Liver (tissue), 8 donors: ENCODE measurements at regions not wholly inside any gene's neighbourhood (a gene's known extent, or its start where the extent isn't known, plus 50 kb on each side); places are given as distances from the start of the nearest gene placed in this dataset.
"Not testable (repeated sequence)": the region's sequence is repeated elsewhere in the genome, so short reads cannot be mapped to it uniquely, and the experiment has no call there.

ENCODE experiments used
- DNase-seq: peaks from one replicate; pipeline ENCODE4 v3.0.0-alpha.2; 2017; ENCODE audit warnings: low spot score
- H3K27ac ChIP-seq, 2 donors: one replicate each; pipeline ENCODE4 v1.7.0; 2013; ENCODE audit warnings: inconsistent platforms in 2 of 2, low read length in 2 of 2, control low read depth in 1 of 2, low read depth in 1 of 2, mild to moderate bottlenecking in 1 of 2
- H3K27me3 ChIP-seq, 4 donors: one replicate each; pipeline versions ENCODE4 v1.6.1 to v1.7.0; 2013; ENCODE audit warnings: low read length in 3 of 4, inconsistent platforms in 1 of 4, mild to moderate bottlenecking in 1 of 4, moderate library complexity in 1 of 4; ENCODE audit not compliant: control insufficient read depth in 4 of 4, insufficient read depth in 4 of 4
- H3K36me3 ChIP-seq, 4 donors: one replicate each; pipeline versions ENCODE4 v1.6.1 to v1.7.0; 2013; ENCODE audit warnings: low read length in 3 of 4, mild to moderate bottlenecking in 3 of 4, low read depth in 1 of 4, moderate library complexity in 1 of 4; ENCODE audit not compliant: control insufficient read depth in 4 of 4, insufficient read depth in 3 of 4
- H3K4me1 ChIP-seq, 4 donors: one replicate each; pipeline versions ENCODE4 v1.6.1 to v1.7.0; 2013; ENCODE audit warnings: low read length in 3 of 4, mild to moderate bottlenecking in 3 of 4, moderate library complexity in 1 of 4; ENCODE audit not compliant: control insufficient read depth in 4 of 4, insufficient read depth in 4 of 4
- H3K4me3 ChIP-seq, 3 donors: one replicate each; pipeline versions ENCODE4 v1.6.1 to v1.7.0; 2013; ENCODE audit warnings: low read length in 3 of 3, control low read depth in 1 of 3, low read depth in 1 of 3, mild to moderate bottlenecking in 1 of 3
- H3K9ac ChIP-seq, 2 donors: one replicate each; pipeline ENCODE4 v1.7.0; 2013; ENCODE audit warnings: low read length in 2 of 2, mild to moderate bottlenecking in 2 of 2, moderate library complexity in 2 of 2, control low read depth in 1 of 2, low read depth in 1 of 2
- H3K9me3 ChIP-seq, 4 donors: one replicate each; pipeline versions ENCODE4 v1.6.1 to v1.7.0; 2013; ENCODE audit warnings: low read length in 3 of 4; ENCODE audit not compliant: control insufficient read depth in 4 of 4
- CTCF ChIP-seq: fragments of 150-350 bp; IDR thresholded peaks from 2 replicates; pipeline ENCODE4 v1.5.1; 2017; ENCODE audit warnings: improper control_type of control experiment, low read depth, low read length; ENCODE audit not compliant: missing input control
- EGR1 ChIP-seq, 2 donors: IDR thresholded peaks; 2 replicates each; pipeline ENCODE4 v1.6.1; 2016 to 2018; ENCODE audit warnings: antibody characterized with exemption in 2 of 2, low read depth in 2 of 2
- FOXA1 ChIP-seq: IDR thresholded peaks from 2 replicates; pipeline ENCODE4 v1.6.1; 2016; ENCODE audit warnings: antibody characterized with exemption
- GABPA ChIP-seq, 2 donors: IDR thresholded peaks in 1 of 2; conservative IDR thresholded peaks in 1 of 2; 2 replicates each; pipeline ENCODE4 v1.6.1; 2016; ENCODE audit warnings: antibody characterized with exemption in 2 of 2, mild to moderate bottlenecking in 1 of 2, moderate library complexity in 1 of 2
- HNF4A ChIP-seq, 2 donors: conservative IDR thresholded peaks; 2 replicates each; pipeline ENCODE4 v1.6.1; 2016; ENCODE audit warnings: antibody characterized with exemption in 2 of 2, mild to moderate bottlenecking in 2 of 2
- HNF4G ChIP-seq: IDR thresholded peaks from 2 replicates; pipeline ENCODE4 v1.6.1; 2016; ENCODE audit warnings: antibody characterized with exemption
- JUND ChIP-seq, 2 donors: IDR thresholded peaks; 2 replicates each; pipeline ENCODE4 v1.6.1; 2016; ENCODE audit warnings: antibody characterized with exemption in 2 of 2
- NR2F2 ChIP-seq: IDR thresholded peaks from 2 replicates; pipeline ENCODE4 v1.6.1; 2016; ENCODE audit warnings: antibody characterized with exemption
- RAD21 ChIP-seq, 2 donors: IDR thresholded peaks; 2 replicates each; pipeline ENCODE4 v1.6.1; 2016; ENCODE audit warnings: antibody characterized with exemption in 2 of 2, mild to moderate bottlenecking in 2 of 2
- RXRA ChIP-seq, 2 donors: IDR thresholded peaks; 2 replicates each; pipeline ENCODE4 v1.6.1; 2017 to 2018; ENCODE audit warnings: antibody characterized with exemption in 2 of 2, mild to moderate bottlenecking in 1 of 2
- SP1 ChIP-seq: IDR thresholded peaks from 2 replicates; pipeline ENCODE4 v1.6.1; 2018; ENCODE audit warnings: antibody characterized with exemption, mild to moderate bottlenecking
- TAF1 ChIP-seq: conservative IDR thresholded peaks from 2 replicates; pipeline ENCODE4 v1.6.1; 2016; ENCODE audit warnings: antibody characterized with exemption, mild to moderate bottlenecking
- YY1 ChIP-seq: IDR thresholded peaks from 2 replicates; pipeline ENCODE4 v1.6.1; 2016; ENCODE audit warnings: antibody characterized with exemption, mild to moderate bottlenecking
- WGBS: extraction: QIAGEN DNeasy Blood & Tissue Kit; methylation state at CpG from one replicate; pipeline ENCODE4 v1.1.7; 2013; 5-methylcytosine and 5-hydroxymethylcytosine counted together
- TF ChIP-seq, protein P1 (sequence below): IDR thresholded peaks from 2 replicates; pipeline ENCODE4 v1.6.1; 2016; ENCODE audit warnings: antibody characterized with exemption, mild to moderate bottlenecking
- TF ChIP-seq, protein P2 (sequence below): IDR thresholded peaks from 2 replicates; pipeline ENCODE4 v1.6.1; 2016; ENCODE audit warnings: antibody characterized with exemption
- TF ChIP-seq, protein P3 (sequence below): IDR thresholded peaks from 2 replicates; pipeline ENCODE4 v1.6.1; 2016; ENCODE audit warnings: antibody characterized with exemption
- donor health status: healthy.
- donor health status: healthy.
- donor health status: healthy.
- donor health status: healthy.
- donor health status: healthy.

- TF ChIP-seq, protein P1, sequence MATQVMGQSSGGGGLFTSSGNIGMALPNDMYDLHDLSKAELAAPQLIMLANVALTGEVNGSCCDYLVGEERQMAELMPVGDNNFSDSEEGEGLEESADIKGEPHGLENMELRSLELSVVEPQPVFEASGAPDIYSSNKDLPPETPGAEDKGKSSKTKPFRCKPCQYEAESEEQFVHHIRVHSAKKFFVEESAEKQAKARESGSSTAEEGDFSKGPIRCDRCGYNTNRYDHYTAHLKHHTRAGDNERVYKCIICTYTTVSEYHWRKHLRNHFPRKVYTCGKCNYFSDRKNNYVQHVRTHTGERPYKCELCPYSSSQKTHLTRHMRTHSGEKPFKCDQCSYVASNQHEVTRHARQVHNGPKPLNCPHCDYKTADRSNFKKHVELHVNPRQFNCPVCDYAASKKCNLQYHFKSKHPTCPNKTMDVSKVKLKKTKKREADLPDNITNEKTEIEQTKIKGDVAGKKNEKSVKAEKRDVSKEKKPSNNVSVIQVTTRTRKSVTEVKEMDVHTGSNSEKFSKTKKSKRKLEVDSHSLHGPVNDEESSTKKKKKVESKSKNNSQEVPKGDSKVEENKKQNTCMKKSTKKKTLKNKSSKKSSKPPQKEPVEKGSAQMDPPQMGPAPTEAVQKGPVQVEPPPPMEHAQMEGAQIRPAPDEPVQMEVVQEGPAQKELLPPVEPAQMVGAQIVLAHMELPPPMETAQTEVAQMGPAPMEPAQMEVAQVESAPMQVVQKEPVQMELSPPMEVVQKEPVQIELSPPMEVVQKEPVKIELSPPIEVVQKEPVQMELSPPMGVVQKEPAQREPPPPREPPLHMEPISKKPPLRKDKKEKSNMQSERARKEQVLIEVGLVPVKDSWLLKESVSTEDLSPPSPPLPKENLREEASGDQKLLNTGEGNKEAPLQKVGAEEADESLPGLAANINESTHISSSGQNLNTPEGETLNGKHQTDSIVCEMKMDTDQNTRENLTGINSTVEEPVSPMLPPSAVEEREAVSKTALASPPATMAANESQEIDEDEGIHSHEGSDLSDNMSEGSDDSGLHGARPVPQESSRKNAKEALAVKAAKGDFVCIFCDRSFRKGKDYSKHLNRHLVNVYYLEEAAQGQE = no peak
- TF ChIP-seq TAF1 (no peak), EGR1 (IDR thresholded peaks at IDR 0.05; ENCODE audit: low read depth in 2 of 2) (no peak), HNF4G (no peak), CTCF (no peak), RXRA (IDR thresholded peaks at IDR 0.05) (no peak)
Observed at GRCh38 chr13:18965347-18965855, 216.2 kb downstream of the TUBA3C start (continued).

GRCh38 chr13:18964942-18965341 is 216.7 kb downstream of the TUBA3C start:
- no peak overlapping the region for H3K9ac ChIP-seq
- TF ChIP-seq, protein P2, sequence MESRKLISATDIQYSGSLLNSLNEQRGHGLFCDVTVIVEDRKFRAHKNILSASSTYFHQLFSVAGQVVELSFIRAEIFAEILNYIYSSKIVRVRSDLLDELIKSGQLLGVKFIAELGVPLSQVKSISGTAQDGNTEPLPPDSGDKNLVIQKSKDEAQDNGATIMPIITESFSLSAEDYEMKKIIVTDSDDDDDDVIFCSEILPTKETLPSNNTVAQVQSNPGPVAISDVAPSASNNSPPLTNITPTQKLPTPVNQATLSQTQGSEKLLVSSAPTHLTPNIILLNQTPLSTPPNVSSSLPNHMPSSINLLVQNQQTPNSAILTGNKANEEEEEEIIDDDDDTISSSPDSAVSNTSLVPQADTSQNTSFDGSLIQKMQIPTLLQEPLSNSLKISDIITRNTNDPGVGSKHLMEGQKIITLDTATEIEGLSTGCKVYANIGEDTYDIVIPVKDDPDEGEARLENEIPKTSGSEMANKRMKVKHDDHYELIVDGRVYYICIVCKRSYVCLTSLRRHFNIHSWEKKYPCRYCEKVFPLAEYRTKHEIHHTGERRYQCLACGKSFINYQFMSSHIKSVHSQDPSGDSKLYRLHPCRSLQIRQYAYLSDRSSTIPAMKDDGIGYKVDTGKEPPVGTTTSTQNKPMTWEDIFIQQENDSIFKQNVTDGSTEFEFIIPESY = no peak
- TF ChIP-seq, protein P1 = no peak
- TF ChIP-seq NR2F2 (no peak), RXRA (IDR thresholded peaks at IDR 0.05) (no peak), HNF4G (no peak), CTCF (no peak), GABPA (IDR thresholded peaks at IDR 0.05 in 1 of 2, conservative IDR thresholded peaks at IDR 0.05 in 1 of 2) (no peak), TAF1 (no peak), JUND (IDR thresholded peaks at IDR 0.05) (no peak), HNF4A (conservative IDR thresholded peaks at IDR 0.05) (no peak), YY1 (no peak), FOXA1 (no peak), RAD21 (IDR thresholded peaks at IDR 0.05) (no peak), SP1 (no peak)
- TF ChIP-seq, protein P3, sequence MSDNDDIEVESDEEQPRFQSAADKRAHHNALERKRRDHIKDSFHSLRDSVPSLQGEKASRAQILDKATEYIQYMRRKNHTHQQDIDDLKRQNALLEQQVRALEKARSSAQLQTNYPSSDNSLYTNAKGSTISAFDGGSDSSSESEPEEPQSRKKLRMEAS = no peak
- no peaks in the 10 kb centered on the region for H3K36me3 ChIP-seq
- no peaks in the 10 kb centered on the region for H3K27me3 ChIP-seq
- no peak for DNase-seq
- H3K9me3 ChIP-seq = peaks cover 0 to 7% (median 0%) of the 10 kb centered on the region in 4 donors
- H3K4me3 ChIP-seq = no peak overlapping the region
- no peak overlapping the region for H3K27ac ChIP-seq
- WGBS = 71% methylated on average over 11 of the region's 11 CpGs
- H3K4me1 ChIP-seq = no peaks in the 10 kb centered on the region

GRCh38 chr13:18963684-18964083 is 217.9 kb downstream of the TUBA3C start:
- not testable (repeated sequence) for H3K27ac ChIP-seq, H3K27me3 ChIP-seq, H3K36me3 ChIP-seq, H3K4me3 ChIP-seq, H3K9ac ChIP-seq, DNase-seq, H3K4me1 ChIP-seq
- H3K9me3 ChIP-seq = peaks cover 0 to 14% (median 2%) of the 10 kb centered on the region in 4 donors
- WGBS = 58% methylated on average over 10 of the region's 10 CpGs
